Amniotic epithelial cell (primary cell): ENCODE measurements at regions not wholly inside any gene's neighbourhood (a gene's known extent, or its start where the extent isn't known, plus 50 kb on each side); places are given as distances from the start of the nearest gene placed in this dataset.

Experiments used
- DNase-seq: peaks from one replicate; pipeline ENCODE4 v3.0.0-alpha.2; 2010; ENCODE audit warnings: low read depth

- DNase-seq: peak; percentile 68
Measured at GRCh38 chr1:201769966-201770365, 59.0 kb upstream of the IPO9 start.

DNA sequence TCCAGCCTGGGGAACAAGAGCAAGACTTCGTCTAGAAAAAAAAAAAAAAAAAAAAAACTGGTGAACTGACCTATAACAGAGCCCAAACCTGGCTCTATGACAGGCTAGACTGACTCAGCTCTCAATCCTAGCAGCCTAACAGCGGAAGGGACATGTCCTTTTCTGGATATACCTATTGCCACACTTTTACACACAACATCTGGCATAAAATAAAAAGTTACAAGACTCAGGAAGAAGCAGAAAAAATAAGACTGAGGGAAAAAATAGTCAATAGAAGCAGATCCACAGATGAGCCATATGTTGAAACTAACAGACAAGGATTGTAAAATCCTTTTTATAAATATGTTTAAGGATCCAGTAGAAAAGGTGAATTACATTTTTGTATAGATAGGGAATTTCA lies 57.5 kb upstream of the IPO9 start:
- peak; percentile 92 for DNase-seq

DNA sequence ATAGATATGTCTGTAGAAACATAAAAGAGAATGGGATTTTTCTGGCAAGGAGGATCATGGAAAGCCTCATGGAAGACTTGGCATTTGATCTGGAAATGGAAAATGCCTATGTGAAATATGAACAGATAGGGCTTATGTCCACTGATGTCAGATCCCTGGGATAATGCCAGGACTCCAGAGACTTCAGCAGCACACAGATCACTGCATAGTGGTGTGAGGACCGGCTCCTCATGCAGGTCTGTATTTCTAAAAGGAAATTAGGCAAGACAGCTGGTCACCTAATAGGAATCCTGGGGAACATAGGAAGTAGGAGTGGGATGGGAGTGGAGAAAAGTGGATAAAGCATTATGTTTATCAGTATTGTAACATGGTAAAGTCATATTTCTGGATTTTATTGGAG lies 56.8 kb upstream of the IPO9 start:
- DNase-seq: peak; percentile 75

DNA sequence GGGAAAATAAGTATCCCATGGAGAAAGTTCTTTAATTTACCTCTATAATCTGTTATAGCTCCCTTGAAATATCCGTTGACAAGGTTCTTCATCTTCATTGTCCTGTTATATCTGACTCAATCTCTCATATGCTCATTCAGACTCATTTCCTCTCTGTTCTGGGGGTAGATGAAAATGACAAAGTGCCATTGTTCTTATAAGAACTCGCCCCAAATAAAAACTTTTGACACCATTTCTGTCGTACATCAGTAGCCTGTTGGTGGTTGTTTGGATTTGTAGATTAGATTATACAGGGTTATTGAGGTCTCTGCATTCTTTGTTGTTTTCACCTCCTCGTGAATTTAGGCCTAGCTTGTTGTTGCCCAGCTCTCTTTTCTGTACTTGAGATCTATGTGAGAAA lies 55.2 kb upstream of the IPO9 start:
- peak; percentile 62 for DNase-seq

- DNase-seq: peak; percentile 97
Measured at GRCh38 chr1:201774224-201774982, 54.6 kb upstream of the IPO9 start.

GRCh38 chr1:201774983-201775344 lies 54.0 kb upstream of the IPO9 start:
- no peak for DNase-seq

GRCh38 chr1:201775380-201775779 lies 53.6 kb upstream of the IPO9 start:
- DNase-seq: no peak

- peak; percentile 99 for DNase-seq
Measured at GRCh38 chr1:201778279-201779065, 50.5 kb upstream of the IPO9 start.
